GM21390 (cell line): ENCODE measurements at regions not wholly inside any gene's neighbourhood (a gene's known extent, or its start where the extent isn't known, plus 50 kb on each side); places are given as distances from the start of the nearest gene placed in this dataset.
"Not testable (repeated sequence)": the region's sequence is repeated elsewhere in the genome, so short reads cannot be mapped to it uniquely, and the experiment has no call there.

ENCODE experiments used
- ATAC-seq: cut with Tn5 transposase; IDR thresholded peaks from one replicate; pipeline ENCODE4 v1.9.1; 2021; ENCODE audit not compliant: unreplicated experiment

- ATAC-seq = no peak
Measured at GRCh38 chr5:8831251-8831650, 714.6 kb downstream of the SEMA5A start.

GRCh38 chr5:8831854-8832253 is 714.0 kb downstream of the SEMA5A start:
- ATAC-seq = no peak

- ATAC-seq = no peak
Measured at GRCh38 chr5:8839361-8840055, 706.4 kb downstream of the SEMA5A start.

- no peak for ATAC-seq
Measured at GRCh38 chr5:8840237-8840636, 705.6 kb downstream of the SEMA5A start.

GRCh38 chr5:8840746-8841145 is 705.1 kb downstream of the SEMA5A start:
- not testable (repeated sequence) for ATAC-seq

GRCh38 chr5:8842971-8843551 is 702.8 kb downstream of the SEMA5A start:
- ATAC-seq = no peak

- ATAC-seq = no peak
Measured at GRCh38 chr5:8843771-8844170, 702.1 kb downstream of the SEMA5A start.

- no peak for ATAC-seq
Measured at GRCh38 chr5:8844206-8844605, 701.7 kb downstream of the SEMA5A start.

DNA sequence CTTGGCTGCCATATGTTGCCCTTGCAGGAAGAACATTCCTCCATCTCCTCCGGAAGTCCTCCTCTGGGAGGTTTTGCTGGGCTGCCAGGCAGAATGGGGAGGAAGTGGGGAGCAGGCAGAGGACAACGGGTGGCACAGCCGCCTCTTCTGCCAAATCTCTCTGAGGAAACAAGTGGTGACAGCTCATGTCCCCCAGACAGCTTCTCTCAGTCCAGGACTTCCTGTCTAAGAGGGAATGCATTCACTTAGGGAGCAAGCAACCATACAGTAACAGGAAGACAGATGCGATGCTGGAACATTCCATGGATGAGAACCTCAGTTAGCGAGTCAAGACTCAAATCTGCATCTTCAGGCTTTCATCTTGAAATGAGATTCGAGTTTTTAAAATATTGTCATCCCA is 701.0 kb downstream of the SEMA5A start:
- ATAC-seq = no peak

DNA sequence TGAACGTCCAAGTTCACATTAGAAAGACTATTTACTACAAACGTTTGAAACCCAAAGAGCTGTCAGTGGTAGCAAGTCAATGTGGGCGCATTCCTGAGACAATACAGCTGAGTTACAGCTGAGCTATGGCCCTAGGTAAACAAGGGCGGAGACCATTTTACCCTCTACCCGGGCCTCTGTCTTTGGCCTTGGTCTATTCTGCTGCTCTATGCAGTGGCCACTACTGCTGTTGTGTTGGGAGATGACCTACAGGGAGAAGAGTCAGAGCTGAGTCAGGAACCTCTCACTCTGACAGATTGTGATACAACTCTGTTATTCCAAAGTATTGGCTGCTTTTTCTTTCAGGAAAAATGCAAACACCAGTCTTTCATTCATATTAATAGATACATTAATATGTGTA is 700.6 kb downstream of the SEMA5A start:
- ATAC-seq = no peak

GRCh38 chr5:8848366-8848765 is 697.5 kb downstream of the SEMA5A start:
- no peak for ATAC-seq

DNA sequence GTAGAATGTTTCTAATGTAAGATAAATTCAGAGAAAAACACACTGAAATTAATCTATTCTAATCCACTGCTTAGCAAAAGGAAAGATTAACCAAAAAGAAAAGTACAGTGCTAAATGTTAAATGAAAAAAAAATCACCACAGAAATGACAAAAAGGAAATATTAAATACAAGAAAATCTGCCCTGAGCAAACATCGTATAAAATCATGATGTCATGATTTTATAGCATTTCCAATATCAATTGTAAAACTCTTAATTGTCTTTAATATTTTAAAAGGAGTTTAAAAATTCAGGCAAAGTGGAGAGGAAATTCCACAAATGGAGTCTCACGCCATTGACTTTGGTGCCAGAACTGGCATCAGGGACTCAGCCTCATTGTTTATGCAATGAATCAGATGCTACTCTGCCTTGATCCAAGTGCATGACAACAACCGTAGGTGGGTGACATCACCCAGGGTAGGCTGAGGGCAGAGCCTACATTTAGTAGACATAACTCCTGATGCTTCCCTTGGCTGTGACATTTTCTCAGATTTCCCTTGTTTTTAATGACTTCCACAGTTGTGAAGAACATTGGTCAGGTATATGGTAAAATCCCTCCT is 696.8 kb downstream of the SEMA5A start:
- ATAC-seq = no peak

DNA sequence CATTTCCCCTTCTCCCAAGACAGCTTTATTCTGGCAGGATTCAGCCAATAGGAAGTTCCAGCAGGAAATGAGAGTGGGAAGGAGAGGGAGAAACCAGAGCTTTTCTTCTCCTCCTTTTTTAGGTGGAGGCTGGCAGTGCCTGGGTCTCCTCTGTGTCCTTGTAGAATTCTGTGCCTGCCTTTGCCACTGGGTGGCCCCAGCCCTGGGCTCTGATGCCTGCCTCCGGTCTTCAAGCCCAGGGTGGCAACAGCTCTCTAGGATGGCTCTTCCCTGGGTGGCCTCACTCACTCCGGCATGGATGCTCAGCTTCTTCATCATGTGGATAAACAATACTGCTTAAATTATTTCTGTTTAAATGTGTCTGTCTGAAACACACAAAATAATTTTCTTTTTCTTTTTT is 694.8 kb downstream of the SEMA5A start:
- no peak for ATAC-seq

GRCh38 chr5:8857051-8857450 is 688.8 kb downstream of the SEMA5A start:
- ATAC-seq = no peak

- no peak for ATAC-seq
Measured at GRCh38 chr5:8861764-8862163, 684.1 kb downstream of the SEMA5A start.

- ATAC-seq = no peak
Measured at GRCh38 chr5:8864053-8864452, 681.8 kb downstream of the SEMA5A start.

- no peak for ATAC-seq
Measured at GRCh38 chr5:8865266-8865665, 680.6 kb downstream of the SEMA5A start.

GRCh38 chr5:8865686-8866374 is 680.0 kb downstream of the SEMA5A start:
- no peak for ATAC-seq

- ATAC-seq = no peak
Measured at GRCh38 chr5:8868283-8868682, 677.6 kb downstream of the SEMA5A start.

DNA sequence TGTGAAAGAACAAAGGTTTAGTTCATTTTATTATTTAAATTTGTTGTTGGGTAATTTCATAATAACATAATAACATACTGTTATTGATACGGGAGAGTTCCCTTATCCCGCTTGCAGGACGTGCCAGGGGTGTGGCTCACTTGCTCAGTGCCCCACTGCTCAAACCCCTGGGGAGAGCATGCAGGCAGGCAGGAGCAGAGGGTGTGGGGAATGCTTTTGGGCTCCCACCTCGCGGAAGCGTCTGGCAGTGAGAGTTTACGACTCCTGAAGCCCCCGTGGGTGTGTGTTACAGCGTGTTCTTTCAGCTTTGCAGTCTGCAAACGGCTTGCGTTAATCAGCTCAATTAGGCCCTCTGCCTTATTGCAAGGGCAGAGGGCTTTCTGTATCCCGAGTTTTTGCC is 675.9 kb downstream of the SEMA5A start:
- no peak for ATAC-seq

- ATAC-seq = no peak
Measured at GRCh38 chr5:8870349-8870958, 675.4 kb downstream of the SEMA5A start.

DNA sequence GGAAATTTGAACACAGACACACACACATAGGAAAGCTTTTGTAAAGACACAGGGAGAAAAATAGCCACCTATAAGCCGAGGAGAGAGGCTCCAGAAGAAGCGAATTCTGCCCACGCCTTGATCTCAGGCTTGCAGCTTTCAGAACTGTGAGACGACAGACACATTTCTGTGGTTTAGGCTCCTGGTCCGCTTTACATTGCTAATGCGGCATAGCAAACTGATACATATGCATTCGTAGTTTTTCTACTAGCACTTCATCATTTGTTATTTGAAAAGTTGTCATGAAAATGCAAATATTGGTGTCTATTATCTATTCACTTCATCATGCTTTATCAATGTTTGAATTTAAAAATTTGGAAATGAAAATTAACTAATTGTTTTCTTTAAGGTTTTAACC is 674.9 kb downstream of the SEMA5A start:
- ATAC-seq = no peak
